ENCODE measurements at regions not wholly inside any gene's neighbourhood (a gene's known extent, or its start where the extent isn't known, plus 50 kb on each side); places are given as distances from the start of the nearest gene placed in this dataset.

DNA sequence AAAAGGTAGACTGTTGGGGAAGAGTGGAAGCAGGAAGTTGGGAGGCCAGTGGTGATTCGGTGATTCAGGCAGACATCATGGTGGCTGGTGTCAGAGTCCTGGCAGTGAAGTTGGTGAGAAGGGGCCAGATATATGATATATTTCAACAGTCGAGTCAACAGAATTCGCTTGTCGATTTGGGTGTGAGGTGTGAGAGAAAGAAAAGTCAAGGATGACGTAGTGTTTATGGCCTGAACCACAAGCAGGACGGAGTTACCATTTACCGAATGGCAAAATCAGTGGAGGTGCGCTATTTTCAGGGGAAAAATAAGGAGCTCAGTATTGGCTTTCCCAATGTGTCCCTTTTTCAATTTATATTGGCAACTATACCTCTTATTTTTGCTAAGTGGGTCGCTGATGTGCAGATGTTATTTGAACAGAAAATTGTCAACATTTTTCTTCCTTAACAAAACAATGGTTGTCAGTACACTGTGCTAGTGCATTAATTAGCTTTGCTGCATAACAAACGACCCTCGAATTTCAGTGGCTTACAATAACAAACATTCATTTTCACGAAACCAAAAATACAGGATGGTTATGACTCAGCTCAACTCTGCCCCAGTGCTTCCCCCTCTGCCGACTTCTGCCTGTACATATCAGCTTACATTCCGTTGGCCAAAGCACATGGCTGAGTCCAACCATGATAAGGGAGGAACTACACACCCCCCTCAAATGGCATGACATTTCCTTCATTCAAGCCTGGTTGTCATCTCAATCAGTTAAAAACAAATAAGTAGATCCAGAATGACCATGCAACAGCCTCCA, 255.0 kb upstream of the ZFP64 start:
- Mint-ChIP-seq H3K9me3 (no peaks in the 10 kb centered on the region), H3K27ac (no peak overlapping the region), H3K36me3 (no peaks in the 10 kb centered on the region), H3K4me3 (no peak overlapping the region), H3K4me1 (no peaks in the 10 kb centered on the region), H3K27me3 (peaks cover 5% of the 10 kb centered on the region)
- DNase-seq (ENCODE audit: low spot score in 2 of 2) (no peak), ATAC-seq (ENCODE audit: low read depth) (no peak)

DNA sequence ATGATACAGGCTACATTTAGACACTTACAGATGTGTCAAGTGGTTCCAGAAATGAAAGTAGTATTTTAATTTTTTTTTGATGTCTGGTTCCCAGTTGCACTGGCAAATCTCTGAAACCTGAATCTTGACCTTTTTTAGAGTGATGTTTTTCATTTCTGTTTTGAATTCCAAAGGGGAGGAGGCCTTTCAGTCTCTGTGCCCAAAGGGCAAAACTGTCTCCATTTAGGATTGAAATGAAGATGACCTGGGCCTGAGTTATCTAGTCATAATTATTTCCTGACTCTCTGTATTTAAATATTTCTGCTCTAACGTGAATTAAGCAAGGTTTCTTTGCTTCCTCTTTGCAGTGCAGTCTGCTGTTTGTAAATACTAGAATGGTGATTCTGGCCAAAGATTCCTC, 252.9 kb upstream of the ZFP64 start:
- no peak overlapping the region for H3K27ac Mint-ChIP-seq
- no peak for DNase-seq (ENCODE audit: low spot score in 2 of 2)
- ATAC-seq (ENCODE audit: low read depth) = no peak

DNA sequence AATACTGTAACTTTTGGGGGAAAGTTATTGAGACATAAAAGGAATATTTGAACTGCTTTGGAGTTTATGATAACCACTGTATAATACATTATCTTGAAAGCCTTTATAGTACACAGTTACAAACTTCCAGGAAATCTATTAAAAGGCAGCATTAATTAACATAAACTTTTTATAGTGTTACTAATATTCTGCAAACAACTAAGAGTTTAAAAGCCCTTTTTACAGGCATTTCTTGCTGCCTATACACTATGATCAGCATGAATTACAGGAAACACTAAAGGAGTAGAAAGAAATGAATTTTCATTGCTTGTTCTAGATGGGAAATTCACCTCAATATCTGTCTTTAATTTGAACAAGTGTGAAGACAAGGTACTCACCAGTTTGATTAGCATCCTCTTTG, 252.3 kb upstream of the ZFP64 start:
- Mint-ChIP-seq H3K4me3 (no peak overlapping the region), H3K4me1 (no peaks in the 10 kb centered on the region), H3K27ac (no peak overlapping the region), H3K36me3 (no peaks in the 10 kb centered on the region), H3K27me3 (peaks cover 7% of the 10 kb centered on the region), H3K9me3 (no peaks in the 10 kb centered on the region)
- DNase-seq (ENCODE audit: low spot score in 2 of 2) (no peak), ATAC-seq (ENCODE audit: low read depth) (no peak)

More for the DNA sequence above, 252.9 kb upstream of the ZFP64 start:
- Mint-ChIP-seq H3K36me3 (no peaks in the 10 kb centered on the region), H3K4me1 (no peaks in the 10 kb centered on the region), H3K9me3 (no peaks in the 10 kb centered on the region), H3K4me3 (no peak overlapping the region), H3K27me3 (peaks cover 7% of the 10 kb centered on the region)

GRCh38 chr20:52441710-52442109, 250.1 kb upstream of the ZFP64 start:
- DNase-seq (ENCODE audit: low spot score in 2 of 2) (no peak), ATAC-seq (ENCODE audit: low read depth) (no peak)
- Mint-ChIP-seq H3K36me3 (no peaks in the 10 kb centered on the region), H3K4me3 (no peak overlapping the region), H3K4me1 (no peaks in the 10 kb centered on the region), H3K9me3 (no peaks in the 10 kb centered on the region), H3K27me3 (peaks cover 7% of the 10 kb centered on the region), H3K27ac (no peak overlapping the region)

DNA sequence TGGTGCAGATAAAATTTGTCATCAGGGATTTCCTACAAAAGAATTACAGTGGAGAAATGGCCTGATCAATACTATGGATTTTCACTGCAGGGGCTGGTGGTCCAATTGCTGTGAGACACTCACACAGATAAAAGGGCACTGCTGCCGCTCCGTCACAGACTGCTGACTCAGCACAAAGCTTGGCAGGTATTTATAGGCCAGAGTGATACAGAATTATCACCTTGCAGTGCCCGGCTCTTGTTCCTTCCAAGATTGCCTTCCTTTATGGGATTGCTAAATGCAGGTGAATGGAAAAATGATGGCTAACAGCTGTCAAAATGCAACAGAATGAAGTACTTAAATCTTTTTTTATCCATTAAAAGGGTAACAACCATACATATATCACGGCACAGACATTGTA, 247.8 kb upstream of the ZFP64 start:
- no peak for ATAC-seq (ENCODE audit: low read depth)
- DNase-seq (ENCODE audit: low spot score in 2 of 2) = no peak
- Mint-ChIP-seq H3K4me3 (no peak overlapping the region), H3K4me1 (no peaks in the 10 kb centered on the region), H3K9me3 (no peaks in the 10 kb centered on the region), H3K27ac (no peak overlapping the region), H3K27me3 (peaks cover 7% of the 10 kb centered on the region), H3K36me3 (no peaks in the 10 kb centered on the region)

DNA sequence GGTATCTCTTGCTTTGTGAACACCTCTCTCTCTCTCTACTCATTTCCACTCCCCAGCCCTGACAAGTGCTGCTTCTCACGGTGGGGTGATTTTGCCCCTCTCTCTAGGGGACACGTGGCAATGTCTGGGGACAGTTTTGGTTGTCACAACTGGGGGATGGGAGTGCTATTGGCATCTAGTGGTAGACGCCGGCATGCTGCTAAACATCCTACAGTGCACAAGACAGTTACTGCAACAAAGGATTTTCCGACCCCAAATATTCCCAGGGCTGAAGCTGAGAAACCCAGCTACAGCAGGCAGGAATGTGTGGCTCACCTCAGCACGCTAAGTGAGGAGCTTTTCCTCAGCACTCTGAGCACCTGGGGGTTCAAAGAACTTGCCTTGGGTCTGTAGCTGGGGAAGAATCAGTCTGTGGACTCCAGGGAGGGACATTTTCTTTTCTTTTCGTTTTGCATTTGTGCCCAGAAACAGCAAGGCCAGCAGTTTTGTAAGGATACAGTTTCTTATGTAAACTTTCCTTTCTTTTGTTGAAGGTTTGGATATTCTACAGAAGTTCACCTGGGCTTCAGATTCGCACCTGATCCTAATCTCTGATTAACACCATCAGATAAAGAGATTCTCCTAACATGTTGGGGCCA, 246.9 kb upstream of the ZFP64 start:
- Mint-ChIP-seq H3K4me3 (no peak overlapping the region), H3K27ac (no peak overlapping the region), H3K9me3 (no peaks in the 10 kb centered on the region), H3K36me3 (no peaks in the 10 kb centered on the region), H3K4me1 (no peaks in the 10 kb centered on the region), H3K27me3 (peaks cover 7% of the 10 kb centered on the region)
- no peak for DNase-seq (ENCODE audit: low spot score in 2 of 2)
- no peak for ATAC-seq (ENCODE audit: low read depth)

- no peak overlapping the region for H3K27ac Mint-ChIP-seq
- ATAC-seq (ENCODE audit: low read depth) (no peak), DNase-seq (ENCODE audit: low spot score in 2 of 2) (no peak)
- H3K4me3 Mint-ChIP-seq = no peak overlapping the region
- peaks cover 2% of the 10 kb centered on the region for H3K9me3 Mint-ChIP-seq
- H3K27me3 Mint-ChIP-seq = peaks cover 4% of the 10 kb centered on the region
- no peaks in the 10 kb centered on the region for H3K36me3 Mint-ChIP-seq
- H3K4me1 Mint-ChIP-seq = no peaks in the 10 kb centered on the region
These were observed 242.9 kb upstream of the ZFP64 start for GRCh38 chr20:52434453-52434852.

- no peaks in the 10 kb centered on the region for H3K4me1 Mint-ChIP-seq
- no peak for ATAC-seq (ENCODE audit: low read depth)
- H3K9me3 Mint-ChIP-seq = peaks cover 6% of the 10 kb centered on the region
- peaks cover 3% of the 10 kb centered on the region for H3K36me3 Mint-ChIP-seq
- H3K27ac Mint-ChIP-seq = no peak overlapping the region
- no peak overlapping the region for H3K4me3 Mint-ChIP-seq
- H3K27me3 Mint-ChIP-seq = peaks cover 4% of the 10 kb centered on the region
- no peak for DNase-seq (ENCODE audit: low spot score in 2 of 2)
These were observed 242.5 kb upstream of the ZFP64 start for GRCh38 chr20:52434041-52434425.

DNA sequence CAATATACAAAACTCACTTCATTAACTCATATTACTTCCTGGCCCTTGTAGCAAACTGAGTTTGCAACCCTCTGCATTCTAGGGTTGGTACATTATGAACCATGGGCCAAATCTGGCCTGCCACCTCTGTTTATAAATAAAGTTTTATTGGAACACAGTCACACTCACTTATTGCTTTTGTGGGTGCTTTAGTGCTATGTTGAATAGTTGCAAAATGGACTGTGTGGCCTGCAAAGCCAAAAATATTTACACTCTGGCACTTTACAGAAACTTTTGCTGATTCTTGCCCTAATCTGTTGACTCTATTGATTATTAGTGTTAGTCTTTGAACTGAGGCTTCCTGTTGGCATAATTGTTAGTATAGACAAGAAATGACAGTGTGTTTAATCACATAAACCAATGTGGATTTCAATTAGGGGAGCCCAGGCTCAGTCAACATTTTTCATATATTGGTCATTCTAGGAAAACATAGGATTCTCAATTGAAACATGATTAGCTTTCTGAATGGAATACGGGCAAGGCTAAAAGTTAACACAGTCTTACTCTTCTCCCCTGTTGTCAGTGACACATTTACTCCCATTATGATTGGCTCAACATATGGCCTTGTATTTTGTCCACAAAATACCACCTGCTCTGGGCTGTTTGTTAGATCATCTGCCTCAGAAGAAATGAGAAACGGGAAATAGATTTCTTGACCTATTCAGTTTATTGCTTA, 241.9 kb upstream of the ZFP64 start:
- Mint-ChIP-seq H3K4me1 (no peaks in the 10 kb centered on the region), H3K36me3 (peaks cover 3% of the 10 kb centered on the region), H3K27ac (no peak overlapping the region), H3K4me3 (no peak overlapping the region), H3K27me3 (peaks cover 4% of the 10 kb centered on the region), H3K9me3 (peaks cover 6% of the 10 kb centered on the region)
- no peak for ATAC-seq (ENCODE audit: low read depth)
- DNase-seq (ENCODE audit: low spot score in 2 of 2) = no peak

DNA sequence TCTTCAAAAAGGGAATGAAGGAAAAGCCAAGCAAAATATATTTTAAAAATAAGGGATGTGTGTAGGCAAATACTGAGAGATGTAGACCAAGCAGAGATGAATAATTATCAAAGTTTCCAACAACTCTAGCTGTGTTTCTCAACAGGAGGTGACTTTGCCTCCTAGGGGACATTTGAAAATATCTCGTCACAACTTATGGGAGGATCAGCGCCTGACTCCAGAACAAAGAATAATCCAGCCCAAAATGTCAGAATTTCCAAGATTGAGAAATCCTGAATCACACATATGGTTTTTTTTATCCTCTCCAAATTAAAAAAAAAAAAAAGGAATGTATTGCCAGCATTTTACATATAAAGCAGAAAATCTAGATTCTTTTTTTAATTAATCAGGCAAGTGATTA, 241.2 kb upstream of the ZFP64 start:
- Mint-ChIP-seq H3K4me1 (no peaks in the 10 kb centered on the region), H3K9me3 (peaks cover 6% of the 10 kb centered on the region), H3K27ac (no peak overlapping the region), H3K27me3 (peaks cover 4% of the 10 kb centered on the region), H3K4me3 (no peak overlapping the region), H3K36me3 (peaks cover 3% of the 10 kb centered on the region)
- ATAC-seq (ENCODE audit: low read depth) (no peak), DNase-seq (ENCODE audit: low spot score in 2 of 2) (no peak)

GRCh38 chr20:52429029-52429428, 237.4 kb upstream of the ZFP64 start:
- Mint-ChIP-seq H3K36me3 (peaks cover 3% of the 10 kb centered on the region), H3K4me3 (no peak overlapping the region), H3K27me3 (peaks cover 5% of the 10 kb centered on the region), H3K4me1 (no peaks in the 10 kb centered on the region), H3K9me3 (peaks cover 11% of the 10 kb centered on the region), H3K27ac (no peak overlapping the region)
- no peak for DNase-seq (ENCODE audit: low spot score in 2 of 2)
- ATAC-seq (ENCODE audit: low read depth) = no peak

- peaks cover 3% of the 10 kb centered on the region for H3K36me3 Mint-ChIP-seq
- ATAC-seq (ENCODE audit: low read depth) (no peak), DNase-seq (ENCODE audit: low spot score in 2 of 2) (no peak)
- peaks cover 7% of the 10 kb centered on the region for H3K27me3 Mint-ChIP-seq
- H3K4me1 Mint-ChIP-seq = no peaks in the 10 kb centered on the region
- no peak overlapping the region for H3K4me3 Mint-ChIP-seq
- no peak overlapping the region for H3K27ac Mint-ChIP-seq
- H3K9me3 Mint-ChIP-seq = peaks cover 16% of the 10 kb centered on the region
These were observed 236.4 kb upstream of the ZFP64 start for GRCh38 chr20:52427960-52428359.

DNA sequence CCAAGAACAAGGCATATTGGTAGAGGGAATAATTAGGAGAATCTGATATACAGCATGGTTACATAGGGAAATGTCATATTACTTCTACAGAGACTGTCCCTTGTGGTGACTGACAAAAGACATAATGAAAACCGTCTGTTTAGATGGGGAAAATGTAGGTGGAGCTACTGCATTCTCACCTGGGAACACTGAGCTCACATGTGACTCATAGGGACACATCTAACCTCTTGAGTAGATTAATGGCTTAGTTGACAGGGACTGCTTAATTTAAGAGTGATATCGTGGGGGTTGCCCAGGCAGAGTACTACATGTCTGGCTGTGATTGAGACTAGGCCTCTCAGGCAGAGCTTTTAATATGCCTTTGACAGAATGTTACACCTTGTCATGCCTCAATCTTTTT, 235.3 kb upstream of the ZFP64 start:
- H3K36me3 Mint-ChIP-seq = peaks cover 3% of the 10 kb centered on the region
- DNase-seq (ENCODE audit: low spot score in 2 of 2) (no peak), ATAC-seq (ENCODE audit: low read depth) (no peak)
- no peak overlapping the region for H3K4me3 Mint-ChIP-seq
- peaks cover 7% of the 10 kb centered on the region for H3K27me3 Mint-ChIP-seq
- H3K9me3 Mint-ChIP-seq = peaks cover 16% of the 10 kb centered on the region
- H3K4me1 Mint-ChIP-seq = no peaks in the 10 kb centered on the region
- no peak overlapping the region for H3K27ac Mint-ChIP-seq

DNA sequence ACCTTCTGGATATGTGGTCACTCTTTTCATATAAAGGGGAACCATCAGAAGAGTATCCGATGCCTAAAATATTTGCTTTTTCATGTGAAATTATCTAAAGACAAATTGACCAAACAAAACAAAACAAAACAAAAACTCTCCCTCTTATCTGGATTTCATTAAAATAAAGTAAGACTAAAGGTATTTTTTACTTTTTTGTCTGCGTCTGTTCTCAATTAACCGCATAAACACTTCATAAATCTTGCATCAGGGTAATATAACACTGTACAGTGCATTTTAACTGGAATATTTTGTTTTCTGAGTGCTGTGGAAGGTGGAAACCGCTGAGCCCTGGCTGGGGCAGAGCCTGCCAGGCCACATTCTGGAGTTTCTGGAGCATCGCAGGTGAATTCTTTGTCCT, 234.1 kb upstream of the ZFP64 start:
- ATAC-seq (ENCODE audit: low read depth) (no peak), DNase-seq (ENCODE audit: low spot score in 2 of 2) (no peak)
- H3K4me1 Mint-ChIP-seq = no peaks in the 10 kb centered on the region
- H3K27me3 Mint-ChIP-seq = peaks cover 5% of the 10 kb centered on the region
- H3K4me3 Mint-ChIP-seq = no peak overlapping the region
- no peak overlapping the region for H3K27ac Mint-ChIP-seq
- H3K9me3 Mint-ChIP-seq = peaks cover 16% of the 10 kb centered on the region
- peaks cover 3% of the 10 kb centered on the region for H3K36me3 Mint-ChIP-seq
